GM12878 (cell line): ENCODE measurements at regions not wholly inside any gene's neighbourhood (a gene's known extent, or its start where the extent isn't known, plus 50 kb on each side); places are given as distances from the start of the nearest gene placed in this dataset.

Source experiments
- ATAC-seq: fragments of 200-7000 bp; cut with Tn5 transposase; 3 replicates; pipeline ENCODE4 v1.9.1; 2020; ENCODE audit warnings: mild to moderate bottlenecking, moderate library complexity
- BruUV-seq: library from RNA; stranded (reverse); fragments of 400-500 nt; replicated peaks from 2 replicates; lab custom pipeline; 2021; lab: Mats Ljungman, UMichigan
- CTCF ChIA-PET: fragments of 300-600 bp; sonication (Branson Sonifier 250); formaldehyde crosslinking; extraction: SDS; loops from one replicate; lab custom pipeline; 2021; ENCODE audit warnings: inconsistent platforms; lab: Yijun Ruan, JAX
- POLR2A ChIA-PET: fragments of 350-600 bp; formaldehyde crosslinking; extraction: SDS; loops from one replicate; lab custom pipeline; 2021; ENCODE audit warnings: inconsistent platforms; lab: Charles Lee
- RAD21 ChIA-PET: fragments of 300-600 bp; sonication (Branson Sonifier 250); formaldehyde crosslinking; loops from one replicate; lab custom pipeline; 2023; ENCODE audit warnings: antibody characterized with exemption; ENCODE audit not compliant: unreplicated experiment; lab: Charles Lee
- SMC1A ChIA-PET: fragments of 300-600 bp; sonication (Branson Sonifier 250); formaldehyde crosslinking; loops from one replicate; lab custom pipeline; 2023; ENCODE audit not compliant: unreplicated experiment, uncharacterized antibody; lab: Charles Lee
- DNase-seq: peaks from one replicate; pipeline ENCODE4 v3.0.0-alpha.2; 2011; ENCODE audit warnings: low read depth, low spot score
- FAIRE-seq: peaks from 3 replicates; lab custom pipeline; 2011; peaks lifted over from hg19 to GRCh38; lab: Jason Lieb, UNC
- H2AFZ ChIP-seq: 2 replicates; pipeline ENCODE4 v1.6.0; 2011; ENCODE audit warnings: low read depth, low read length, control low read depth; ENCODE audit not compliant: control insufficient read depth
- H3K27ac ChIP-seq: 2 replicates; pipeline ENCODE4 v1.5.1; 2011; ENCODE audit warnings: control low read depth; ENCODE audit not compliant: control insufficient read depth, insufficient read depth
- H3K27me3 ChIP-seq, 2 experiments: replicated peaks in 1 of 2; 2 replicates each; pipeline versions ENCODE4 v1.6.0 to v1.6.1; 2011; ENCODE audit warnings: low read length in 1 of 2; ENCODE audit not compliant: control insufficient read depth in 2 of 2, insufficient read depth in 2 of 2
- H3K36me3 ChIP-seq, 2 experiments: 2 replicates each; pipeline ENCODE4 v1.5.1; 2011; ENCODE audit warnings: low read length in 1 of 2; ENCODE audit not compliant: control insufficient read depth in 2 of 2, insufficient read depth in 2 of 2
- H3K4me1 ChIP-seq: 2 replicates; pipeline ENCODE4 v1.6.1; 2011; ENCODE audit warnings: mild to moderate bottlenecking, low read length, moderate library complexity, mixed read lengths; ENCODE audit not compliant: control insufficient read depth, insufficient read depth
- H3K4me2 ChIP-seq: 2 replicates; pipeline ENCODE4 v1.6.0; 2011; ENCODE audit warnings: control low read depth; ENCODE audit not compliant: control insufficient read depth, insufficient read depth
- H3K4me3 ChIP-seq: fragments of 200-600 bp; sonication (generic); 2 replicates; pipeline ENCODE4 v1.5.1; 2016
- H3K79me2 ChIP-seq: 2 replicates; pipeline ENCODE4 v1.6.0; 2011; ENCODE audit warnings: low read length; ENCODE audit not compliant: control insufficient read depth, insufficient read depth
- H3K9ac ChIP-seq: 2 replicates; pipeline ENCODE4 v1.8.0; 2011; ENCODE audit warnings: low read length, control low read depth, mixed read lengths; ENCODE audit not compliant: control insufficient read depth, insufficient read depth
- H3K9me3 ChIP-seq: replicated peaks from 3 replicates; pipeline ENCODE4 v1.5.1; 2011; ENCODE audit warnings: mild to moderate bottlenecking, low read length; ENCODE audit not compliant: control insufficient read depth, insufficient read depth
- H4K20me1 ChIP-seq: 2 replicates; pipeline ENCODE4 v1.6.0; 2011; ENCODE audit not compliant: control insufficient read depth, insufficient read depth
- CBFB ChIP-seq: IDR thresholded peaks from 2 replicates; pipeline ENCODE4 v1.6.1; 2016; ENCODE audit warnings: antibody characterized with exemption, low read depth
- CREM ChIP-seq: IDR thresholded peaks from 2 replicates; pipeline ENCODE4 v1.6.1; 2014; ENCODE audit warnings: antibody characterized with exemption, low read depth
- ESRRA ChIP-seq: IDR thresholded peaks from 2 replicates; pipeline ENCODE4 v1.6.1; 2012; ENCODE audit warnings: mild to moderate bottlenecking, low read length, improper control_type of control experiment
- MTA3 ChIP-seq: IDR thresholded peaks from 2 replicates; pipeline ENCODE4 v1.6.1; 2012; ENCODE audit warnings: low read length, inconsistent platforms, borderline replicate concordance
- MYB ChIP-seq: fragments of 150-350 bp; IDR thresholded peaks from 2 replicates; pipeline ENCODE4 v1.6.1; 2014; ENCODE audit warnings: mild to moderate bottlenecking, low read depth, low read length, borderline replicate concordance
- NRF1 ChIP-seq: conservative IDR thresholded peaks from 2 replicates; pipeline ENCODE4 v1.6.1; 2011; ENCODE audit warnings: mild to moderate bottlenecking, low read depth, low read length, improper control_type of control experiment
- RUNX3 ChIP-seq: IDR thresholded peaks from 2 replicates; pipeline ENCODE4 v1.6.1; 2012; ENCODE audit warnings: low read length, inconsistent platforms
- SMARCA5 ChIP-seq: fragments of 450-650 bp; IDR thresholded peaks from 2 replicates; pipeline ENCODE4 v1.6.1; 2017; ENCODE audit warnings: mild to moderate bottlenecking
- SUZ12 ChIP-seq: fragments of 200-600 bp; sonication (generic); IDR thresholded peaks from one replicate; pipeline ENCODE4 v1.6.1; 2018; ENCODE audit warnings: antibody characterized with exemption, mild to moderate bottlenecking; ENCODE audit not compliant: unreplicated experiment
- ZNF217 ChIP-seq: fragments of 450-650 bp; IDR thresholded peaks from 2 replicates; pipeline ENCODE4 v1.6.1; 2017; ENCODE audit warnings: antibody characterized with exemption, mild to moderate bottlenecking
- ZNF687 ChIP-seq: fragments of 450-650 bp; IDR thresholded peaks from 2 replicates; pipeline ENCODE4 v1.6.1; 2017; ENCODE audit warnings: mild to moderate bottlenecking, moderate library complexity
- WGBS: methylation state at CpG from one replicate; pipeline ENCODE4 v1.1.6; 2016; ENCODE audit warnings: low lambda C conversion rate; ENCODE audit not compliant: insufficient replicate concordance, insufficient coverage; ENCODE audit errors: missing lambda C conversion rate; 5-methylcytosine and 5-hydroxymethylcytosine counted together
- in situ Hi-C: fragments of 300-500 bp; cut with MboI; formaldehyde crosslinking; loops from 9 replicates; pipeline ENCODE4 v1.14.3; 2018; ENCODE audit warnings: mixed read lengths
- intact Hi-C: fragments of 100-400 bp; cut with micrococcal nuclease; formaldehyde crosslinking; loops from one replicate; pipeline ENCODE4 v1.14.2; 2022; ENCODE audit not compliant: unreplicated experiment
- TF ChIP-seq, protein P1 (sequence below): fragments of 450-650 bp; IDR thresholded peaks from 2 replicates; pipeline ENCODE4 v1.6.1; 2018; ENCODE audit warnings: mild to moderate bottlenecking, low read depth, moderate library complexity; ENCODE audit not compliant: partially characterized antibody

GRCh38 chr3:151576511-151577137 is 115.8 kb upstream of the IGSF10 start:
- Histone ChIP-seq H3K9ac (no peak overlapping the region), H3K79me2 (no peaks in the 10 kb centered on the region), H3K27me3 (no peaks in the 10 kb centered on the region), H2AFZ (no peak overlapping the region), H4K20me1 (no peaks in the 10 kb centered on the region), H3K27ac (no peak overlapping the region), H3K4me1 (no peaks in the 10 kb centered on the region), H3K4me3 (no peak overlapping the region), H3K4me2 (no peak overlapping the region), H3K36me3 (no peaks in the 10 kb centered on the region), H3K9me3 (no peaks in the 10 kb centered on the region)
- no TSS peak for BruUV-seq
- intact Hi-C loops (no loop called here), in situ Hi-C loops (no loop called here)
- SMC1A ChIA-PET = no interaction called here
- no peak for DNase-seq
- POLR2A ChIA-PET = no interaction called here
- TF ChIP-seq CREM (no peak), CBFB (no peak), NRF1 (no peak), MTA3 (no peak)
- RAD21 ChIA-PET = interaction anchor here (0.9 kb wide), 1 partner anchor 213 kb away, joined by 3 read pairs; no protein-coding TSS in a partner anchor
- CTCF ChIA-PET = interaction anchor here (1.4 kb wide), 1 partner anchor 12 kb away, joined by 3 read pairs; no protein-coding TSS in a partner anchor
- FAIRE-seq = peak; percentile 38
- no peak; the same call in 2 of the 3 replicates for ATAC-seq
- 21% methylated on average over 7 of the region's 7 CpGs for WGBS

- Histone ChIP-seq H3K4me1 (no peaks in the 10 kb centered on the region), H3K4me2 (no peak overlapping the region), H4K20me1 (no peaks in the 10 kb centered on the region), H3K27ac (no peak overlapping the region), H3K27me3 (no peaks in the 10 kb centered on the region), H3K9ac (no peak overlapping the region), H3K36me3 (no peaks in the 10 kb centered on the region), H2AFZ (no peak overlapping the region), H3K4me3 (no peak overlapping the region), H3K9me3 (no peaks in the 10 kb centered on the region), H3K79me2 (no peaks in the 10 kb centered on the region)
- no peak for ATAC-seq
- POLR2A ChIA-PET = no interaction called here
- FAIRE-seq = no peak
- CTCF ChIA-PET = no interaction called here
- SMC1A ChIA-PET = no interaction called here
- RAD21 ChIA-PET = no interaction called here
- intact Hi-C loops (no loop called here), in situ Hi-C loops (no loop called here)
- DNase-seq = no peak
- 25% methylated on average over 4 of the region's 4 CpGs for WGBS
- BruUV-seq = no TSS peak
- TF ChIP-seq, protein P1, sequence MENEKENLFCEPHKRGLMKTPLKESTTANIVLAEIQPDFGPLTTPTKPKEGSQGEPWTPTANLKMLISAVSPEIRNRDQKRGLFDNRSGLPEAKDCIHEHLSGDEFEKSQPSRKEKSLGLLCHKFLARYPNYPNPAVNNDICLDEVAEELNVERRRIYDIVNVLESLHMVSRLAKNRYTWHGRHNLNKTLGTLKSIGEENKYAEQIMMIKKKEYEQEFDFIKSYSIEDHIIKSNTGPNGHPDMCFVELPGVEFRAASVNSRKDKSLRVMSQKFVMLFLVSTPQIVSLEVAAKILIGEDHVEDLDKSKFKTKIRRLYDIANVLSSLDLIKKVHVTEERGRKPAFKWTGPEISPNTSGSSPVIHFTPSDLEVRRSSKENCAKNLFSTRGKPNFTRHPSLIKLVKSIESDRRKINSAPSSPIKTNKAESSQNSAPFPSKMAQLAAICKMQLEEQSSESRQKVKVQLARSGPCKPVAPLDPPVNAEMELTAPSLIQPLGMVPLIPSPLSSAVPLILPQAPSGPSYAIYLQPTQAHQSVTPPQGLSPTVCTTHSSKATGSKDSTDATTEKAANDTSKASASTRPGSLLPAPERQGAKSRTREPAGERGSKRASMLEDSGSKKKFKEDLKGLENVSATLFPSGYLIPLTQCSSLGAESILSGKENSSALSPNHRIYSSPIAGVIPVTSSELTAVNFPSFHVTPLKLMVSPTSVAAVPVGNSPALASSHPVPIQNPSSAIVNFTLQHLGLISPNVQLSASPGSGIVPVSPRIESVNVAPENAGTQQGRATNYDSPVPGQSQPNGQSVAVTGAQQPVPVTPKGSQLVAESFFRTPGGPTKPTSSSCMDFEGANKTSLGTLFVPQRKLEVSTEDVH = no peak
- no peak for TF ChIP-seq ZNF687
- TF ChIP-seq ZNF217 = no peak
- TF ChIP-seq ESRRA = no peak
- TF ChIP-seq MYB = no peak
- TF ChIP-seq RUNX3 = no peak
- TF ChIP-seq SMARCA5 = no peak
- no peak for TF ChIP-seq SUZ12
These were observed 107.3 kb upstream of the IGSF10 start for GRCh38 chr3:151568184-151568583.
